ENCODE measurements at regions not wholly inside any gene's neighbourhood (a gene's known extent, or its start where the extent isn't known, plus 50 kb on each side); places are given as distances from the start of the nearest gene placed in this dataset.

GRCh38 chr6:41429506-41430504 lies 94.4 kb downstream of the NCR2 start:
- no peak overlapping the region for H2AFZ ChIP-seq (ENCODE audit: low read depth)
- H3K36me3 ChIP-seq (ENCODE audit: insufficient read depth) = no peaks in the 10 kb centered on the region
- no peak overlapping the region for H3K4me2 ChIP-seq
- no peak overlapping the region for H3K27ac ChIP-seq
- no peaks in the 10 kb centered on the region for H4K20me1 ChIP-seq (ENCODE audit: insufficient read depth)
- H3K27me3 ChIP-seq (ENCODE audit: insufficient read depth, low read depth) = no peaks in the 10 kb centered on the region
- no peak overlapping the region for H3K4me3 ChIP-seq (IDR thresholded peaks at IDR 0.05; ENCODE audit: insufficient read depth, low read depth, low read length)
- no peaks in the 10 kb centered on the region for H3K4me1 ChIP-seq (ENCODE audit: low read depth, poor library complexity, severe bottlenecking)
- H3K9ac ChIP-seq = no peak overlapping the region
- H3K79me2 ChIP-seq (ENCODE audit: insufficient read depth, low read depth) = no peaks in the 10 kb centered on the region
- TF ChIP-seq, protein P1, sequence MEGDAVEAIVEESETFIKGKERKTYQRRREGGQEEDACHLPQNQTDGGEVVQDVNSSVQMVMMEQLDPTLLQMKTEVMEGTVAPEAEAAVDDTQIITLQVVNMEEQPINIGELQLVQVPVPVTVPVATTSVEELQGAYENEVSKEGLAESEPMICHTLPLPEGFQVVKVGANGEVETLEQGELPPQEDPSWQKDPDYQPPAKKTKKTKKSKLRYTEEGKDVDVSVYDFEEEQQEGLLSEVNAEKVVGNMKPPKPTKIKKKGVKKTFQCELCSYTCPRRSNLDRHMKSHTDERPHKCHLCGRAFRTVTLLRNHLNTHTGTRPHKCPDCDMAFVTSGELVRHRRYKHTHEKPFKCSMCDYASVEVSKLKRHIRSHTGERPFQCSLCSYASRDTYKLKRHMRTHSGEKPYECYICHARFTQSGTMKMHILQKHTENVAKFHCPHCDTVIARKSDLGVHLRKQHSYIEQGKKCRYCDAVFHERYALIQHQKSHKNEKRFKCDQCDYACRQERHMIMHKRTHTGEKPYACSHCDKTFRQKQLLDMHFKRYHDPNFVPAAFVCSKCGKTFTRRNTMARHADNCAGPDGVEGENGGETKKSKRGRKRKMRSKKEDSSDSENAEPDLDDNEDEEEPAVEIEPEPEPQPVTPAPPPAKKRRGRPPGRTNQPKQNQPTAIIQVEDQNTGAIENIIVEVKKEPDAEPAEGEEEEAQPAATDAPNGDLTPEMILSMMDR (conservative IDR thresholded peaks at IDR 0.05; ENCODE audit: low read depth, low read length) = no peak

GRCh38 chr6:41430875-41431274 lies 95.5 kb downstream of the NCR2 start:
- H2AFZ ChIP-seq (ENCODE audit: low read depth) = no peak overlapping the region
- H3K79me2 ChIP-seq (ENCODE audit: insufficient read depth, low read depth) = no peaks in the 10 kb centered on the region
- no peaks in the 10 kb centered on the region for H3K4me1 ChIP-seq (ENCODE audit: low read depth, poor library complexity, severe bottlenecking)
- no peak overlapping the region for H3K4me3 ChIP-seq (IDR thresholded peaks at IDR 0.05; ENCODE audit: insufficient read depth, low read depth, low read length)
- no peak overlapping the region for H3K9ac ChIP-seq
- TF ChIP-seq, protein P1 (conservative IDR thresholded peaks at IDR 0.05; ENCODE audit: low read depth, low read length) = no peak
- no peaks in the 10 kb centered on the region for H4K20me1 ChIP-seq (ENCODE audit: insufficient read depth)
- no peaks in the 10 kb centered on the region for H3K27me3 ChIP-seq (ENCODE audit: insufficient read depth, low read depth)
- H3K27ac ChIP-seq = no peak overlapping the region
- no peaks in the 10 kb centered on the region for H3K36me3 ChIP-seq (ENCODE audit: insufficient read depth)
- H3K4me2 ChIP-seq = no peak overlapping the region

DNA sequence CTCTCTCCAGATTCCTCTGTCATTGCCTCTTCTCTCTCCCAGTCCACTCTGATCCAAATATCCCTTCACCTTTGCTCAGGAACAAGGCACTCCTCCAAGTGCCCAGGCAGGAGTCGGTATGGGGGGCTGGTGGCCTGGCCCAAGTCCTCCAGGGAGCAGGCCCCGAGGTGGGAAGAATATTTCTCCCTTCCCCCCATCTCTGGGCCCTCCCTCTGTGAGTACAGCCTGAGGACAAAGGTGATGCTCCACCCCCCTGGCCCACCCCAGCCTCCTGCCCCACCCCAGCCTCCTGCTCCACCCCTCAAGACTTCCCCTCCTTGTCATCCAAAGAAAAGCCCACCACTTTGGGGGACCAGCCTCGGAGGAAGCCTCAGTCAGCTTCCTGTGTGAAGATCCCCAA lies 96.9 kb downstream of the NCR2 start:
- Histone ChIP-seq H4K20me1 (ENCODE audit: insufficient read depth) (no peaks in the 10 kb centered on the region), H3K9ac (no peak overlapping the region), H3K4me3 (IDR thresholded peaks at IDR 0.05; ENCODE audit: insufficient read depth, low read depth, low read length) (no peak overlapping the region), H2AFZ (ENCODE audit: low read depth) (no peak overlapping the region), H3K79me2 (ENCODE audit: insufficient read depth, low read depth) (no peaks in the 10 kb centered on the region), H3K4me2 (no peak overlapping the region), H3K27ac (no peak overlapping the region), H3K36me3 (ENCODE audit: insufficient read depth) (no peaks in the 10 kb centered on the region), H3K4me1 (ENCODE audit: low read depth, poor library complexity, severe bottlenecking) (no peaks in the 10 kb centered on the region), H3K27me3 (ENCODE audit: insufficient read depth, low read depth) (no peaks in the 10 kb centered on the region)
- TF ChIP-seq, protein P1 (conservative IDR thresholded peaks at IDR 0.05; ENCODE audit: low read depth, low read length) = no peak

- TF ChIP-seq, protein P1 (conservative IDR thresholded peaks at IDR 0.05; ENCODE audit: low read depth, low read length) = no peak
- Histone ChIP-seq H3K79me2 (ENCODE audit: insufficient read depth, low read depth) (no peaks in the 10 kb centered on the region), H3K4me1 (ENCODE audit: low read depth, poor library complexity, severe bottlenecking) (no peaks in the 10 kb centered on the region), H3K27ac (no peak overlapping the region), H4K20me1 (ENCODE audit: insufficient read depth) (no peaks in the 10 kb centered on the region), H3K4me2 (no peak overlapping the region), H2AFZ (ENCODE audit: low read depth) (no peak overlapping the region), H3K4me3 (IDR thresholded peaks at IDR 0.05; ENCODE audit: insufficient read depth, low read depth, low read length) (no peak overlapping the region), H3K27me3 (ENCODE audit: insufficient read depth, low read depth) (no peaks in the 10 kb centered on the region), H3K9ac (no peak overlapping the region), H3K36me3 (ENCODE audit: insufficient read depth) (no peaks in the 10 kb centered on the region)
These were observed 99.5 kb downstream of the NCR2 start for GRCh38 chr6:41434803-41435481.
